GM19455 (cell line): ENCODE measurements at regions not wholly inside any gene's neighbourhood (a gene's known extent, or its start where the extent isn't known, plus 50 kb on each side); places are given as distances from the start of the nearest gene placed in this dataset.

Experiments used
- ATAC-seq: cut with Tn5 transposase; IDR thresholded peaks from one replicate; pipeline ENCODE4 v1.9.1; 2021; ENCODE audit not compliant: unreplicated experiment

GRCh38 chr11:38307455-38307854, 1709.4 kb upstream of the RAG2 start:
- no peak for ATAC-seq

GRCh38 chr11:38305682-38306081, 1707.6 kb upstream of the RAG2 start:
- no peak for ATAC-seq

- ATAC-seq: no peak
Measured at GRCh38 chr11:38304926-38305325, 1706.9 kb upstream of the RAG2 start.

GRCh38 chr11:38302564-38302963, 1704.5 kb upstream of the RAG2 start:
- no peak for ATAC-seq

- no peak for ATAC-seq
Measured at GRCh38 chr11:38300570-38300969, 1702.5 kb upstream of the RAG2 start.

GRCh38 chr11:38296211-38296776, 1698.3 kb upstream of the RAG2 start:
- no peak for ATAC-seq

- no peak for ATAC-seq
Measured at GRCh38 chr11:38282718-38283117, 1684.7 kb upstream of the RAG2 start.

GRCh38 chr11:38278457-38279141, 1680.6 kb upstream of the RAG2 start:
- ATAC-seq: no peak

GRCh38 chr11:38274031-38274430, 1676.0 kb upstream of the RAG2 start:
- no peak for ATAC-seq

- ATAC-seq: no peak
Measured at GRCh38 chr11:38272376-38272775, 1674.3 kb upstream of the RAG2 start.

- no peak for ATAC-seq
Measured at GRCh38 chr11:38266691-38267090, 1668.7 kb upstream of the RAG2 start.

- no peak for ATAC-seq
Measured at GRCh38 chr11:38256436-38256835, 1658.4 kb upstream of the RAG2 start.

- ATAC-seq: no peak
Measured at GRCh38 chr11:38254913-38255312, 1656.9 kb upstream of the RAG2 start.

GRCh38 chr11:38252620-38253019, 1654.6 kb upstream of the RAG2 start:
- ATAC-seq: no peak

- ATAC-seq: no peak
Measured at GRCh38 chr11:38246451-38246850, 1648.4 kb upstream of the RAG2 start.

- ATAC-seq: no peak
Measured at GRCh38 chr11:38226684-38227083, 1628.6 kb upstream of the RAG2 start.

- ATAC-seq: no peak
Measured at GRCh38 chr11:38221295-38221694, 1623.3 kb upstream of the RAG2 start.

- no peak for ATAC-seq
Measured at GRCh38 chr11:38219636-38220035, 1621.6 kb upstream of the RAG2 start.

GRCh38 chr11:38208951-38209350, 1610.9 kb upstream of the RAG2 start:
- ATAC-seq: no peak

- ATAC-seq: no peak
Measured at GRCh38 chr11:38206663-38207062, 1608.6 kb upstream of the RAG2 start.

GRCh38 chr11:38191101-38191500, 1593.1 kb upstream of the RAG2 start:
- ATAC-seq: no peak

- ATAC-seq: no peak
Measured at GRCh38 chr11:38182126-38182866, 1584.3 kb upstream of the RAG2 start.
